ENCODE measurements at regions not wholly inside any gene's neighbourhood (a gene's known extent, or its start where the extent isn't known, plus 50 kb on each side); places are given as distances from the start of the nearest gene placed in this dataset.
"Not testable (repeated sequence)": the region's sequence is repeated elsewhere in the genome, so short reads cannot be mapped to it uniquely, and the experiment has no call there.

DNA sequence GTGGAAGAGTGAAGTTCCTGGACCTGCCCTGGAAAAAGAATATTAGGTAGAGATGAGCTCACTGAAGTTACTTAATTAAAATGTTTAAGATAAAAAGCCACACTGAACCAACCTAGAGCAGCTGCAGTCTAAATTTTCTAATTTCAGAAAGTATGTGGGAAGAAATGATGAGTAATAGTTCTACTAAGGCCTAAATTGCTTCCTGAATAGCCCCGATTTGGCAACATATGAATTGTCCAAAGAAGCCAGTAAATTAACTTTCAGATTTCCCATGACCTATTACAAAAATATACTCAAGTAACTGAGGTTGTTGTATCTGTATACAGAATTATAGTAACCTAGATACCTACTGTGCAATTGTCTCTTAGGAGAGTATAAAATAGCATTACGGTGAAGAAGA, 312.6 kb downstream of the IPMK start:
- DNase-seq = no peak

DNA sequence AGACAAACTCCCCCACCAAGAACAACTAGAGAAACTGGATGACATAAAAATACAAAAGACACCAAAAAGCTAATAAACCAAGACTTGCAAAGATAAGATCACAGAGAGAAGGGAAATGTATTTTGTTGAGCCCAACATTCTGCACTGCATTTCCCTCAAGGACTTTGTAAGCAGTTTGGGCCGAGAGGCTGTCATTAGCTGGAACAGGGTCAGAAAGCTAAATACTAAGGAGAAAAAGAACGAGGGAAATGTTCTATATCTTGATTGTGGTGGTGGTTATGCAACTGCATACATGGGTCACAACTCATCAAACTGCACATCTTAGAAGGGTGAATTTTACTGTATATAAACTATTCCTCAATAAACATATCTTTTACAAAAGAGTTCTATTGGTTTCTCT, 315.0 kb downstream of the IPMK start:
- DNase-seq = no peak

DNA sequence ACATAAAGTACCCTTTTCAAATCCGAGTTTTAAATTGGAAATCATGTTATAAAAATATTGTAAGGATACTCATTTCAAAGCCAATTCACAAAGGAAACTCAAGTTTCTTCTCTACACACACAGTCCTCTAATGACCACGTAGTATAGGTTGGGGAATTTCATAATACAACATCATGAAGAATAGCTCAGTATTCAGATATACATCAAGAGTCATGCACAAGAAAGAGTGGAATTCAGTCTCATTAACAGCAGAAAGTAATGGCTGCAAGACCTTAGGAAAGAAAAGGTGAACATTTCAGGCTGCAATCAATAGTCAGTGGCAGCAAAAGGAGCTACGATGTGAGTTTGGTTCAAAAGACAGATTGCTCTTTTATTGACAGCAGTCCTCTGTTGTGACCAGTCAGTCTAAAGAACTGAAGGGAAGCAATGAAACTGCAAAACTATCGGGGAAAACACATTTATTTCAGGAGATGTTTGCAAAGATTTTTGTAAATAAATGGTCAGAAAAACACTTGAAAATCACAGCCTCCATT, 317.2 kb downstream of the IPMK start:
- DNase-seq = no peak

DNA sequence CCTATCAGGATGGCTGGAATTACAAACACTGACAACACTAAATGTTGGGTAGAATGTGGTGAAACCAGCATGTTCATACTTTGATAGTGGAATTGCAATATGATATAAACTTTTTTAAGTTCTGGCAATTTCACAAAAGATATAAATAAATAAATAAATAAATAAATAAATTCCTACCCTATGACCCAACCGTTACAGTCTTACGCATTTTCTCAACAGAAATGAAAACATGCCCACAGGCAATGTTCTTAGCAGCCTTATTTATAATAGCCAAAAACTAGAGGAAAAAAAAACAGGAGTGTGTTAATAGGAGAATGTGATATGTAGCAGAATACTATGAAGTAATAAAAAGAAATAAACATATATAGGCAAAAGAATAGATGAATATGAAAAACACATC, 318.9 kb downstream of the IPMK start:
- no peak for DNase-seq

DNA sequence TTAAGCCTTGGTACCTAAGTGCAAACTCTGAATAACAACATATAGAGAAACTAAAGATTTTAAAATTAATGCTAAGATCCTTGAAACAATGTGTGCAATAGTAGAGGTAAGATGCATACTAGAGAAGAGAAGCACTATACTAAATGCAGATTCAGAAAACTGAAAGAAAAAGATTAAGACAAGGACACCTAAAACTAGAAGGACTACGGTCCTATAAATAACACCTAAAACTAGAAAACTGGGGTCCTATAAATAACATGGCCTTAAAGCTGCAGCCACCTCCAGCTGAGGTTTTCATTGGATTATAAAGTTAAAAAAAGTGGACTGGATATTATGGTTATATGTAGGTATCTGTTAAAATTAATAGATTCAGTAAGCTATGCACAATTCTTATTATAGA, 320.9 kb downstream of the IPMK start:
- DNase-seq = no peak

DNA sequence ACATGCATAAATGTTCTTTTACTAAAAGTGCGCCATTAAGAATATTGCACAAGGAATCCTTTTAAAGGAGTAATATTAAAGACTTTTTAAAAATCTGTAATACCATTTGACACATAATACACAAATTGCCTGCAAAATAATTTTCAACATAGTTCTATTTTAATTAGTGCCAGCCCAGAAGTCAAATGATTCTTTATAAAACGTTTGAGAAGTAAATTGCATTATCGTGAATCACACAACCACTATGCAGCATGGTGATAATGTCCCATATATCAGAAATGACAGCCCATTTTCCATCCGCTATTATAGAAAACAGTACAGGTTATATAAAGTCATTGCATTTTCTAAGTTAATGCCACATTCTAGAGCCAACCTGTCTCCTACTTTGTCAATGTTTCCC, 324.0 kb downstream of the IPMK start:
- DNase-seq = no peak

DNA sequence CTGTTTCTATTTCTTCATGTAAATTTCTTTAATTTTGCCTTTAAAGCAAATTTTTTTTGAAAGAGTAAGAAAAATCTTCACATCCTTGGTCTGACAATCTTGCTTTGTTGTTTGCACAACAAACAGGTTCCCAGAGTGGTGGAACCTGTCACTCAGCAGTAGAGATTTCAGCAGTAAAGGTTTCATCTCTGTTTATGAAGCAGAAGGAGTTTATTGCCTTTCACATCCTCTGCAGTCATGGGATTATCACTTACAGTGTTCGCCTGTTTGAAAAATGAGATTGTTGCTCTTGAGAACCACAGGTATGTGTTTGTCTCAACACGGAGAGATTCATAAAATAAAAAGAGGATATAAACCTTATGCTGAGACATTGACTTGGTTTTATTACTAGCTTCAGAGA, 342.6 kb downstream of the IPMK start:
- DNase-seq = no peak

DNA sequence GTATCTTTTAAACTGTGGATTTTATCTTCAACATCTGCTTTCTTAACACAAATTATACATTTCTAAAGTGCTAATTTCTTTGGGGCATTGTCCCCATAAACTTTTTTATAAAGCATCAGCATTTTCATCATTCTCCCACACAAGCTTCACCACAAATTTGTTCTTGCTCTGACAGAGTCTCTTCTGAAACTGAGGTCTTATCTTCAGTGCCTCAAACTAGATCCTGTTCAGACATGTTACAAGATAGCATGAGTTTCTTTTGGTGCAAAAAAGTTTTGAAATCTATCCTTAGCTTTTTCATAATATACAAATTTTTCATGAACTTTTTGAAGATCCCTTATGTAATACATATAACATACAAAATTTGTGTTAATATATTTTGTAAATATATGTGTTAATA, 346.6 kb downstream of the IPMK start:
- DNase-seq = no peak

DNA sequence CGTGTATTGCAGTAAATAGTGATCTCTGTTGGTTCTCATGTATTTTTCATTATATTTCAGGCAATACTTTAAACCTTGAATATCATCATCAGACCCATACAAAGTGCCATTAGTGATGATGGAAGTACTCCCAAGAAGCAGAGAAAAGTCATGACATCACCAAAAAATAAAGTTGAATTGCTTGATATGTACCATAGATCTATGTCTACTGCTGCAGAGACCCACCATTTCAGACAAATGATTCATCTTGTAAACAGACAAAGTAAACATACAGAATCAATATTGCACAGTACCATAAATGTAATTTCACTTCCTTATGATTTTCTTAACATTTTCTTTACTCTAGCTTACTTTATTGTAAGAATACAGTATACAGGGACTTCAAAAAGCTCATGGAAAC, 347.8 kb downstream of the IPMK start:
- DNase-seq = no peak

DNA sequence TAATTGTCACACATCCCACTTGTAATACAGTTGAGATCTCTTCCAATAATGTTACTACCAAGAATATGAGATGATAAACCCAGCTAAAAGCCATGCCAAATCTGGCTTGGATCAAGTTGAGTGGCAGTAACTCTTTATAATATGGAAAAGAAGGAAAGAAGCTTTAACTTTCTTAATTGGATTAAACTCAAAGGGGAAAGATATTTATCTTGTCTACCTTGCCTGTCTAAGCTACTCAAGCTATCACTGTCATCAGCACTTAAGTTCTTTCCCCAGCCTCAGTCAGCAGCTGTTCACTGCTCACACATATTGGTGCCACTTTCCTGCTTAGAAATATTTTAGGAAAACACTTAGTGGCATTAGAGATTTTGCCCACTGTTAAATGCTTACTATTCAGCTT, 350.7 kb downstream of the IPMK start:
- no peak for DNase-seq

DNA sequence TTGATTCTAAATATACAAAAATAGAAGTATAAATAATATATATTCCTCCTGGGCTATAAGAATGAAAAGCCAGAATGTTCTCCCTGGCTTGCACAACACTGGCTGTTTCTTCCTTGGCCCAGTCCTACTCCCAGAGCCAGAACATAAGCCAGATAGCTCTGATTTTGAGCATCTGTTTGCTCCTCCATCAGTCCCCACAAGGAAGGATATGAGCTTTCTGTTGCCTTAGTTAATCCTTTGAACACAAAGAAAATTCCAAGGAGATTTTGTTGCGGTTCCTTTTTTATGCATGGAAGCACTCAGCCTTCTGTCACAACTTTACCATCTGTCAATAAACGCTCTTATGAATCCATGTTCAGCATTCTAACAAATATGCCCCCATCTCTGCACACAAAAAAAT, 361.8 kb downstream of the IPMK start:
- no peak for DNase-seq

DNA sequence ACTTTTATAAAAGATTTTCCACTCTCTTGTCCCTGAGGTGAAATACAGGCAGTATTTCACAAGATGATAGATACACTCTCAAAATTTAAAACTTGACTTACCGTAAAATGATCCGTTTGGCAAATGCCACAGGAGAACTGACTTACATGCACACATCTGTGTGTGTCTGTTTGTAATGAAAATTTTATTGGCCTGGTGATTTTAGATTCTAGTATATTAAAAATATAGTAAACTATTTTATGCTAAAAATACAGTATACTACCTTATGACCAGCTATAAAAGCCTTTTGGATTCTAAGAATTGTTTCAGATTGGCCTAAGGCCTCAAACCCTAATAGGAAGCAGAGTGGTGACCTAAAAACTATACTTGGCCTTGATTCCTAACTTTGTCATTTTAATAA, 362.7 kb downstream of the IPMK start:
- no peak for DNase-seq

DNA sequence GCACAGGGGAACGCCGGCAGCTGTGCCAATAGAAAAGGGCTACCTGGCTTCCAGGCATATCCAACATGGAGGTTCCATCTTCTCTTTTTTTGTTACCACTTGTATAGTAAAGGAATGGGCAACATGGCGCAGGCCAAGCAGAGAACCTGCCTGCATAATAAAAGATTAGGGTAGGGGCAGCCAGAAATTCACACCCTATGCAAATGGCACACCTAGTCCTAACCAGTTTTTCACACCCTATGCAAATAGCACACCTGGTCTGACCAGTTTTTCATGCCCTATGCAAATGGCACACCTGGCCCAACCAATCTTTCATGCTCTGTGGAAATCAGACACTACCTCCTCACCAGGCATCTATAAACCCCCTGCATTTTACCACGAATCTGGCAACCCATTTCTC, 369.5 kb downstream of the IPMK start:
- DNase-seq = no peak

DNA sequence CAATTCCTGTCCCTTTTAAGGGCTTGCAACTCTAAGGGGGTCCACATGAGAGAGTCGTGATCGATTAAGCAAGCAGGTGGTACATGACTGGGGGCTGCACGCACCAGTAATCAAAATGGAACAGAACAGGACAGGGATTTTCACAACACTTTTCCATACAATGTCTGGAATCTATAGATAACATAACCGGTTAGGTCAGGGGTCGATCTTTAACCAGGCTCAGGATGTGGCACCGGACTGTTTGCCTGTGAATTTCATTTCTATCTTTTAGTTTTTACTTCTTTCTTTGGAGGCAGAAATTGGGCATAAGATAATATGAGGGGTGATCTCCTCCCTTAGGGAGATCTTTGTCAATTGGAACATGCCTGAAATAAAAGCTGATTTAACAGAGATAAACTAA, 370.1 kb downstream of the IPMK start:
- no peak for DNase-seq

DNA sequence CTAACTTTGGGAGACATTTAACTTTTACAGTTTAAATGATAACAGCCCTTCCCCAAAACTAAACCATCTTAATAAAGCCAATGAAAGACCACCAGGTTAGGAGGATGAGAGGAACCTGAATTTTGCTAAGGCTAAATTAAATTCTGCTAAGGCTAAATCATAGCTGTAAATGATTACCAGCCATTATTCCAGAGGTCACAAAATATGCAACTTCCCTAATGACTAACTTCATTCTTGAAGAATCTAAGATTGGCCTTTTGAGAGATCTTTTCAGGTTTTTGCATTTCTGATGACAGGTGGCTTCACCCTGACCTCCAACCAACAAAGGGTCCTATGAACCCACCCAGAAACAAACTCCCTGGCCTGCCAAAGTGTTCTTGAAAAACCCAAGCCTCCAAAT, 373.3 kb downstream of the IPMK start:
- DNase-seq = no peak

DNA sequence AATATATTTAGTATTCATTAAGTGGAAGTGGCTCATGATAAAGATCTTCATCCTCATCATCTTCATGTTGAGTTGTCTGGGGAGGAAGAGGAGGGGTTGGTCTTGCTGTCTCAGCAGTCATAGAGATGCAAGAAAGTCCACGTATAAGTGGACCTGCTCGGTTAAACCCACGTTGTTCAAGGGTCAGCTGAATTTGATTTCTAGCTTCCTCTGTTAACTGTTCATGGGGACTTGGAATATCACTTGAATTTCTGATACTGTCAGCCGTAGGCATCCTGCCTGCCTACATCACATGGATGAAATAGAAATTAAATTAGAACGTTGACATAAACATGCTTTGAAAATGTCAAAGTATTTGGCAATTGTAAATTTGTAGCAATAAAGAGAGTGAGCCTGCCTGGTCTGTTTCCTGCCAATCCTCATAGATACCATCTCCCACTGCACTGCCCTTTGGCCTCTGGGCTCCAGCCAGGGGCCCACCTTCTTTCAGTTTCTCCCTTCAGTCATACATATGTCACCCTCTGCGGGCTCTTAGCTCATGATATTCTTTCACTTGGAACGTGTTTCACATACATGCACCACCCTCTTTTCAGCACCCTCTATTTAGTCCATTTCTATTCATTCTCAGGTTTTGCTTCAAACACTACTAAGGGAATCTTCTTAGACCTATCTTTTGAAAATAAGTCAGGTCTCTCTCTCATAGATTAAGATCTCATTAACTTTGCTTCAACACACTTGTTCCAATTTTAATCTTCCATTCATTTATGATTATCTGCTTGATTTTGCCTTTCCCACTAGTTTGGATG, 376.3 kb downstream of the IPMK start:
- DNase-seq = no peak

DNA sequence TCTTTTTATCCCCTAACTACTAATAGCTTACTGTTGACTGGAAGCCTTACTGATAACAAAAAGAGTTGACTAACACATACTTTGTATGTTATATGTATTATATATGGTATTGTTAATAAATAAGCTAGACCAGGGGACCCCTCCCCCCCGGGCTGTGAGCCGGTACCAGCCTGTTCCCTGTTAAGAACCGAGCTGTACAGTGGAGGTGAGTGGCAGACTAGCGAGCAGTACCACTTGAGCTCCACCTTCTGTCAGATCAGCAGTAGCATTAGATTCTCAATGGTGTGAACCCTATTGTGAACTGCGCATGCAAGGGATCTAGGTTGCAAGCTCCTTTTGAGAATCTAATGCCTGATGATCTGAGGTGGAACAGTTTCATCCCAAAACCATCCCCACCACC, 377.0 kb downstream of the IPMK start:
- DNase-seq = no peak

DNA sequence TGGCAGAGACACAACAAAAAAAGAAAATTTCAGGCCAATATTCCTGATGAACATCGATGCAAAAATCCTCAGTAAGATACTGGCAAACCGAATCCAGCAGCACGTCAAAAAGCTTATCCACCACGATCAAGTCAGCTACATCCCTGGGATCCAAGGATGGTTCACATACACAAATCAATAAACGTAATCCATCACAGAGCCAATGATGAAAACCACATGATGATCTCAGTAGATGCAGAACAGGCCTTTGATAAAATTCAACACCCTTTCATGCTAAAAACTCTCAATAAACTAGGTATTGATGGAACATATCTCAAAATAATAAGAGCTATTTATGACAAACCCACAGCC, 382.1 kb downstream of the IPMK start:
- not testable (repeated sequence) for DNase-seq

DNA sequence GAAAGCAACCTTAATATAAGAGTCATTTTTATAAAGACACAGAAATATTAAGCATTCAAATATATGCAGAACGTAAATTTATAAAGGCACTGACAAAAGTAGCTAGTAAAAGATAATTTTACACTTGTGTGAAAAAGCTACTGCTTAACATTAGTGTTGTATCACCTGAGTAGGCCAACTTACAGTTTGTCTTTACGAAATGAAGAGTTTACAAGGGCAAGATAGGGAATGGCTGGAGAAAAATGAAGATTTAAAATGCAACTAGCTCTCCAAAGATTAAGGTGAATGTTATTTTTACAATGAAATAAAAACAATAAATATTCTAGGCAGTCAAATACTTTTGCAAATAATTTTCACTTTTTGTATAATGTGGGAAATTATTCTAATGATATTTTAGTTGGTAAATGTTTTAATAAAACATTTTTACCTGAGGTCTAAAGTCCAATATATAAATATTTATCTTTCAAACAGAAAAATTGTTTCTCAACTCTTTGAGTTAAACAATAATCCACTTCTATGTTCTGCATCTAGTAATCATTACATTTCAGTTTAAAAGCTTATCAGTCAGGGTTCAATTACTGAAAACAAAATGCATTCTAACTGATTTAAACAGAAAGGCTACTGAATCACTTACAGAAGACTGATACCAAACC, 382.6 kb downstream of the IPMK start:
- DNase-seq = no peak

DNA sequence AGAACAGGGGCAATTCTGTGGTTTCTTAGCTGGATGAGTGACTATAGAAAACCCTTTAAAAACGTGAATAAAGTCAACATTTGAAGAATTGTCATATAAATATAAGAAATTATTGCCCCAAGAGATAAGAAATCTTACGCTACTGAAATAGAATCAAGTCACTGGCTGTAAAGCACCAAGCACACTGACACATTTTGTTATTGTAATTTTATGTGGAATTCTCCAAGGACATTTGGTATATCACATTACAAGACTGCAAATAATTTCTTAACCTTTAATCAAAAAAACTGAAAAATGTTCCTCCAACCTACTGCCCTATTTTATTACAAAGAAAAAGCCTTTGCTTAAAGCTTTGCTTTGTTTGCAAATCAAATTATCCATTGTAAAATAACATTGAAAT, 383.3 kb downstream of the IPMK start:
- no peak for DNase-seq

DNA sequence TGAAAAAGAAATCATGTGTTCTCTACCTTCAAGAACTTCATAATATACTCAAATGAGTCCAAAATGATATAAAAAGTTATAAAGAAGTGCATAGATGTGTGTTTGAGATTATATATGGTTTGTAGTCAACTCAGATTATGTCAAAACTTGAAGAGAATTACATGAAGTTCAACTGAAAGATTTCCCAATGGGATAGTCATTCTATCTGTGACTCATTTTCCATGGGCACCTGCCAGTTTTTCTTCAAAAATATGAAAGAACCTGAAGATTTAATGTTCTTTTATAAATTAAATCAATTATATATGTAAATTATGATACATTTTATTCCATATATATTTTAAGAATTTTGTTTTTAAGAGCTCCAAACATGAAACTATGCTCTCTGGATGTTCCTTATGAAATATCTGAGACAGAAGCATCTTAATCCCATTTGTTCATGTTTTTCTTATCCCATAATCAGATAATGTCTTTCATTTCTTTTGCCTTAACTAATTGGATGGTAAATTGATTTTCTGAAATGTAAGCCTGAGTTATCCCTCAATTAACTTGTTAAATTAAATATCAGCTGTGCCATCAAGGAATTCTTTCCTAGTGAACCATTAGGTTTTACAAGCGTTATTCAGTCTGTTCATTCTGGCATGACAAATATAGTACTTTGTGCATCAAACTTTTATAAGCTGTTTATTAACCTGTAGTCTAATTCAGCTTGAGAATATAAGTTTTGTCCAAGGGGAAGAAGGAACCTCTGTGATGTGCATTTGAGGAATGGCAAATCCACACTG, 387.1 kb downstream of the IPMK start:
- no peak for DNase-seq

DNA sequence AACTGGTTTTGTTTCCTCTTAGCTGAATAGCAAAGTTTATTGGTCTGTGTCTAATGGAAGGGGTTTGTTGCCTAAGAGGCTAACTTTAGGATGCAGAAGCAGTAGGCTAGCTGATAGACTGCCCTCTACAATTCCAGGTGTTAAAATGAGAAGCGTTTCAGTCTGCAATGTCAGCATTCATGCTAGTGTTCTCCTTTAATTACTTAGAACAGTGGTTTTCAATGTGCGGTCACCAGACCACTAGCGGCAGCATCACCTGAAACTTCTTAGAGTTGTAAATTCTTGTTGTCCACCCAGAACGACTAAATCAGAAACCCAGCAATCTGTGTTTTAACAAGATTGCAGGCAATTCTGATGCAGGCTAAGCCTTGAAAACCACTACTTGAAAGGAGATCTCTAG, 392.9 kb downstream of the IPMK start:
- no peak for DNase-seq

DNA sequence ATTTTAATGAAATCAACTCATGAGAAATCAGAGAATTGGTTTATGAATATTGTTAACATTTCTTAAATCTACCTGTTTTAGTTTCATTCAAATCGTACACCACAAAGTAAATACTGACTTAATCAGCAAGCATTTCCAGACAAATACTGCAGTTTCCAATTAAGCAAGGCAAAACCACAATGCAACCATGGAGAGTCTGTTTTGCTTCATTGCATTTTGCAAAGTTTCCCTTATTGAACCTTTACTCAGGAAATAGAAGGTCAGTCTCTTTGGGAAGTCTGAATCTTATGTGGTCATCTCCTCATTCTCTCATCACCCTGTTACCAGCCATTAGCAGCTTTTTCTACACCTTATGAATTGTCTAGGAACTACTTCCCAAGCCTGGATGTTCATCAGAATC, 400.5 kb downstream of the IPMK start:
- no peak for DNase-seq
